ENCODE measurements at regions not wholly inside any gene's neighbourhood (a gene's known extent, or its start where the extent isn't known, plus 50 kb on each side); places are given as distances from the start of the nearest gene placed in this dataset.

DNA sequence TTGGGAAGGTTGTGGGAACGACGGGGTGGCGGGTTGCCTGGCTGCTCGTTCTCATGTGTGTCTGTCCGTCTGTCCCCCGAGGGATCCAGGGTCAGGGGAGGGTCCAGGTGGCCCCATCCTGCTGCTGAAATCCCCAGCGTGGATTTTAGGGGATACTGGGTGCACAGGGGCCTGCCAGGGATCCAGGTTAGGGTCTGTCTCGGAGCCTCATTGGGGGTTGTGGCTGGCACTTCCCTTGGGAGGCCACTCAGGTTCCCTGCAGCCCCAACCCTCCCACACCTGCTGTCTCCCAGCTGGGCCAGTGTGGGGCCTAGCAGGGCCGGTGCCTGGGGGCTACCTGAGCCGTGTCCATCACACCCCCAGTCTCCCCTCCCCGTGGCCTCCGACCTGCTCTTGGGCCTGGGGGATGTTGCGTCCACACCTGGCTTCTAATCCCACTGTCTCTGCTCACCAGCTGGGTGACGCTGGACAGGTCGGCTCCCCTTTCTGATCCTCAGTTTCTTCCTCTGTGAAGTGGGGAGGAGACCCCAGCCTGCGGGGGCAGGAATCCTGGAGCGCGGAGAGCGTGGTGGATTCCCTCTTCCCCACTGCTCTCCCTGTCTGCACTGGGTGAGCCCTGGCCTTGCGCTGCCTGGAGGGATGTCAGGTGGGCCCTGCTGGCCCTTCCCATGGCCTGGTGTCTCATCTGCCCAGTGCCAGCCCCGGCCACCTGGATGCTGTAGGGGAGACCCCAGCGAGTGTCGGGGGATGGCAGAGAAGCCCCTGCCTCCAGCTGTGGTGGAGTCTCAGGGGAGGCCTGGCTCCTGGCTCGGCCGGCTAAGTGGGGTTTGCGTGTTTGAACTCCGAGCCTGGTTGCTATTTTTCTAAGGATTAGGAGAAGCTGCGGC is 81.6 kb downstream of the UNCX start:
- DNase-seq (ENCODE audit: low read depth) = no peak
- no peak overlapping the region for H3K4me3 ChIP-seq (ENCODE audit: control insufficient read depth, low read depth, low read length)
- TF ChIP-seq, protein P1, sequence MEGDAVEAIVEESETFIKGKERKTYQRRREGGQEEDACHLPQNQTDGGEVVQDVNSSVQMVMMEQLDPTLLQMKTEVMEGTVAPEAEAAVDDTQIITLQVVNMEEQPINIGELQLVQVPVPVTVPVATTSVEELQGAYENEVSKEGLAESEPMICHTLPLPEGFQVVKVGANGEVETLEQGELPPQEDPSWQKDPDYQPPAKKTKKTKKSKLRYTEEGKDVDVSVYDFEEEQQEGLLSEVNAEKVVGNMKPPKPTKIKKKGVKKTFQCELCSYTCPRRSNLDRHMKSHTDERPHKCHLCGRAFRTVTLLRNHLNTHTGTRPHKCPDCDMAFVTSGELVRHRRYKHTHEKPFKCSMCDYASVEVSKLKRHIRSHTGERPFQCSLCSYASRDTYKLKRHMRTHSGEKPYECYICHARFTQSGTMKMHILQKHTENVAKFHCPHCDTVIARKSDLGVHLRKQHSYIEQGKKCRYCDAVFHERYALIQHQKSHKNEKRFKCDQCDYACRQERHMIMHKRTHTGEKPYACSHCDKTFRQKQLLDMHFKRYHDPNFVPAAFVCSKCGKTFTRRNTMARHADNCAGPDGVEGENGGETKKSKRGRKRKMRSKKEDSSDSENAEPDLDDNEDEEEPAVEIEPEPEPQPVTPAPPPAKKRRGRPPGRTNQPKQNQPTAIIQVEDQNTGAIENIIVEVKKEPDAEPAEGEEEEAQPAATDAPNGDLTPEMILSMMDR (conservative IDR thresholded peaks at IDR 0.05; ENCODE audit: control insufficient read depth, insufficient read depth, low read depth, low read length) = no peak

DNA sequence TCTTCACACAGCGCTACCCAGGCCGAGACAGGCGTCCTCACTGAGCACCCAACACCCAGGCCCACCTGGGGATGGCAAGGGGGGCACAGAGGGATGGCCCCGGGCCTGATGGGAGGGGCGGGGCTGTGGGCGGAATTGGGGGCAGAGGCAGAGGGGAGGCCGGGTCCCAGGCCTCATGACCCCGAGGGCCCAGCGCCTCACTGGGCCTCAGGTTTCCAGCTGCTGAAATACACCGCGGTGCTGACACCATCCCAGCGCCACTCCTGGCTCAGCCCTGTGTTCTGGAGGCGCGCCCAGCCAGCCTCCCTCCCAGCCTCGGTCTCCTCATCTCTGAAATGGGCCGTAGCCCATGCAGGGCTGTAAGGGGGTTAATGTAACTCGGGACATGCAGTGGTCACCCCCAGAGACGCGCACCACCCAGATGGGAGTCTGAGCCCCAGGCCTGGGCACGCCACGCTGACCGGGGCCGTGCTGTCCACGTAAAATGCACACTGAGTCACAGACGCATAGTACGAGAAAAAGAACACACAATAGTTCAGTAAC is 82.3 kb downstream of the UNCX start:
- TF ChIP-seq, protein P1 (conservative IDR thresholded peaks at IDR 0.05; ENCODE audit: control insufficient read depth, insufficient read depth, low read depth, low read length) = no peak
- no peak overlapping the region for H3K4me3 ChIP-seq (ENCODE audit: control insufficient read depth, low read depth, low read length)
- DNase-seq (ENCODE audit: low read depth) = no peak

DNA sequence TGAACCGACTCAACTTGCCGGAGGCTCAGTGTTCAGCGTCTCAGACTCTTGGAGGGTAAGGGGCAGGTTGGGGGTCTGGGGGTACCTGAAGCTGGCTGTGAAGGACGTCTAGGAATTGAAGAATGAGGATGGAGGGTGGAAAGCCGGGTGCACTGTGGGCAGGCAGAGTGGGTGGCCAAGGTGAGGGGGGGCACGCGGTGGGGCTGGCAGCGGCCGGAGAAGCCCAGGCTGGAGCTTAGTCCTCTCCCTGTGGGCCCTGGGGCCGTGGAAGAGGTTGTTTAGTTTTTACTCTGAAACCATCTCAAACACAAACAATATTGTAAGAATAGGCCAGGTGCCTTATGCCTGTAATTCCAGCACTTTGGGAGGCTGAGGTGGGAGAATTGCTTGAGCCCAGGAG is 83.4 kb downstream of the UNCX start:
- no peak for DNase-seq (ENCODE audit: low read depth)
- no peak overlapping the region for H3K4me3 ChIP-seq (ENCODE audit: control insufficient read depth, low read depth, low read length)
- TF ChIP-seq, protein P1 (conservative IDR thresholded peaks at IDR 0.05; ENCODE audit: control insufficient read depth, insufficient read depth, low read depth, low read length) = no peak

DNA sequence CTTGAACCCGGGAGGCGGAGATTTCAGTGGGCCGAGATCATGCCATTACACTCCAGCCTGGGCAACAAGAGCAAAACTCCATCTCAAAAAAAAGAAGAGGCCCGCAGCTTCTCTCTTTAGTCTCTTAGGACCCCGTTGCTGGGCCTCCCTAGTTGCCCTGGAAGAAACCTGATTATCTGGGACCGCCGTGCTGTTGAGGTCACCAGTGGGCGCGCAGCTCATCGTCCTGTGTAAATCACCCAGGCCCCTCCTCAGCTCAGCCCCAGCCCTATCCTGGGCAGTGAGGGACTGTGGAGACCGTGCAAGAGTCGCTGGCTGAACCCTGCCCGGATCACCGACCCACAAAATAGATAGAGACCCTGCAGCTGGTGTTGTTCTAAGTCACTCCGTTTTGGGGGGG is 85.0 kb downstream of the UNCX start:
- TF ChIP-seq, protein P1 (conservative IDR thresholded peaks at IDR 0.05; ENCODE audit: control insufficient read depth, insufficient read depth, low read depth, low read length) = no peak
- DNase-seq (ENCODE audit: low read depth) = no peak
- H3K4me3 ChIP-seq (ENCODE audit: control insufficient read depth, low read depth, low read length) = no peak overlapping the region

DNA sequence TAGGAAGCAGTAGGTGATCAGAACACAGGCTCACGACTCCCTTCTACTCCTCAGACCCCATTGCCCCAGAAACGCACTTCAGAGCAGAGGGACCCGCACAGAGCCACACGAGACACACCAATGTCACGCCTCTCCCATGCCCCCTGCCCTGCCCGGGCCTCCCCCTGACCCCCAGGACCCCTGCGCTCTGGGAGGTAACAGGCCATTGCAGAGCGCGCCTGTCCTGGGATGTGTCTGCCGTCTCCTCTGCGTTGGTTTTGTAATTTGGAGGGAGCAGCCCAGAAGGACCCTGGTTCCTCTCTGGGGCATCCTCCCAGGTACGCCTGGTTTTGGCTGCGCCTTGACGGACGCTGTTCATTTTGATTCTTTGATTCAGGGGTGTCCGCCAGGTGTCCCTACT is 85.4 kb downstream of the UNCX start:
- TF ChIP-seq, protein P1 (conservative IDR thresholded peaks at IDR 0.05; ENCODE audit: control insufficient read depth, insufficient read depth, low read depth, low read length) = no peak
- no peak for DNase-seq (ENCODE audit: low read depth)
- H3K4me3 ChIP-seq (ENCODE audit: control insufficient read depth, low read depth, low read length) = no peak overlapping the region

DNA sequence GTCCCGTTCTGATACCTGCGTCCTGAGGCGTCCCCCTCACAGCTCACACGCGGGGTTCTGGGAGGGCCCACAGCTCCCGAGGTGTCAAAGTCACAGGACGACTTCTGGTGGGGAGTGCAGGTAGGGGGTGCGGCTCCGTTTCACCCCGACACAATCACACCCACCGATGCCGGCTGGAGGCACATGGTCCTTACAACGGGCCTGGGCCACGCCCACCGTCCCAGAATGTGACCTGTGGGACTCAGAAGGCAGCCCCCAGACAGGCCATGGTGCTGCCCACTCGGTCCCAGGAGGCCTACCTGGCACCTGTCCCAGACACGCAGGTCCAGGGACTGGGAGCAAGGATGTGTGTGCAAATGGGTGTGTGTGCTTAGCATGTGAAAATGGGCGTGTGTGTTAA is 86.0 kb downstream of the UNCX start:
- no peak for DNase-seq (ENCODE audit: low read depth)
- TF ChIP-seq, protein P1 (conservative IDR thresholded peaks at IDR 0.05; ENCODE audit: control insufficient read depth, insufficient read depth, low read depth, low read length) = no peak
- H3K4me3 ChIP-seq (ENCODE audit: control insufficient read depth, low read depth, low read length) = no peak overlapping the region

All from fibroblast of mammary gland (primary cell).